ENCODE measurements at regions not wholly inside any gene's neighbourhood (a gene's known extent, or its start where the extent isn't known, plus 50 kb on each side); places are given as distances from the start of the nearest gene placed in this dataset.

DNA sequence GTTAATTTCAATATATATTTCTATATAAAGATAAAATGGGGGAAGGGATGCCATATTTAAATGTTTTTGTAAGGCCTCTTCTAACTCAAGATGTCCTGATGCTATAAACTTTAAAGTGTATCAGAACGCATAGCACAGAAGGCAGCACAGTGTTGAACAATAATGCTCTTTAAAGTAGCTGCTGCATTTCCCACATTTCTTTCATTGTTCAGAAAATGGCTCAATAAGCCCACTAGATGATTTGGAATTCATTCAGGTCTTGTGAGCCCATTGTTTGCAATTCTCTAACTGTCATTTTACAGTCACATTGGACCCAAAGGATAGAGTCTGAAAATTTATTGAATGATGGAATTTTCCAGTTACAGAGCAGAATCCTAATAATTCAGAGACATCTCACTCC lies 64.0 kb upstream of the PCED1B start:
- TF ChIP-seq ATF1 (CRISPR knock-in tag; IDR thresholded peaks at IDR 0.05) (no peak), GABPB1 (CRISPR knock-in tag; IDR thresholded peaks at IDR 0.05) (no peak)
- TF ChIP-seq, protein P1, sequence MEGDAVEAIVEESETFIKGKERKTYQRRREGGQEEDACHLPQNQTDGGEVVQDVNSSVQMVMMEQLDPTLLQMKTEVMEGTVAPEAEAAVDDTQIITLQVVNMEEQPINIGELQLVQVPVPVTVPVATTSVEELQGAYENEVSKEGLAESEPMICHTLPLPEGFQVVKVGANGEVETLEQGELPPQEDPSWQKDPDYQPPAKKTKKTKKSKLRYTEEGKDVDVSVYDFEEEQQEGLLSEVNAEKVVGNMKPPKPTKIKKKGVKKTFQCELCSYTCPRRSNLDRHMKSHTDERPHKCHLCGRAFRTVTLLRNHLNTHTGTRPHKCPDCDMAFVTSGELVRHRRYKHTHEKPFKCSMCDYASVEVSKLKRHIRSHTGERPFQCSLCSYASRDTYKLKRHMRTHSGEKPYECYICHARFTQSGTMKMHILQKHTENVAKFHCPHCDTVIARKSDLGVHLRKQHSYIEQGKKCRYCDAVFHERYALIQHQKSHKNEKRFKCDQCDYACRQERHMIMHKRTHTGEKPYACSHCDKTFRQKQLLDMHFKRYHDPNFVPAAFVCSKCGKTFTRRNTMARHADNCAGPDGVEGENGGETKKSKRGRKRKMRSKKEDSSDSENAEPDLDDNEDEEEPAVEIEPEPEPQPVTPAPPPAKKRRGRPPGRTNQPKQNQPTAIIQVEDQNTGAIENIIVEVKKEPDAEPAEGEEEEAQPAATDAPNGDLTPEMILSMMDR (IDR thresholded peaks at IDR 0.05), result no peak
- TF ChIP-seq, protein P2, sequence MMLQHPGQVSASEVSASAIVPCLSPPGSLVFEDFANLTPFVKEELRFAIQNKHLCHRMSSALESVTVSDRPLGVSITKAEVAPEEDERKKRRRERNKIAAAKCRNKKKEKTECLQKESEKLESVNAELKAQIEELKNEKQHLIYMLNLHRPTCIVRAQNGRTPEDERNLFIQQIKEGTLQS (CRISPR knock-in tag; conservative IDR thresholded peaks at IDR 0.05), result no peak

Measured in WTC11 (cell line).